ENCODE measurements at regions not wholly inside any gene's neighbourhood (a gene's known extent, or its start where the extent isn't known, plus 50 kb on each side); places are given as distances from the start of the nearest gene placed in this dataset.

- no peak for DNase-seq
Measured at GRCh38 chr1:80673935-80674597, 1126.7 kb upstream of the ADGRL2 start.

- no peak for DNase-seq
Measured at GRCh38 chr1:80668372-80668771, 1132.4 kb upstream of the ADGRL2 start.

- no peak for DNase-seq
Measured at GRCh38 chr1:80666073-80666472, 1134.7 kb upstream of the ADGRL2 start.

GRCh38 chr1:80659161-80659560 is 1141.6 kb upstream of the ADGRL2 start:
- DNase-seq = no peak

GRCh38 chr1:80657707-80658106 is 1143.0 kb upstream of the ADGRL2 start:
- no peak for DNase-seq

- no peak for DNase-seq
Measured at GRCh38 chr1:80657044-80657643, 1143.6 kb upstream of the ADGRL2 start.

GRCh38 chr1:80656641-80657040 is 1144.1 kb upstream of the ADGRL2 start:
- no peak for DNase-seq

- DNase-seq = no peak
Measured at GRCh38 chr1:80656014-80656636, 1144.6 kb upstream of the ADGRL2 start.

GRCh38 chr1:80646053-80646452 is 1154.7 kb upstream of the ADGRL2 start:
- no peak for DNase-seq

GRCh38 chr1:80645621-80646020 is 1155.1 kb upstream of the ADGRL2 start:
- no peak for DNase-seq

GRCh38 chr1:80640978-80641377 is 1159.8 kb upstream of the ADGRL2 start:
- DNase-seq = no peak

- no peak for DNase-seq
Measured at GRCh38 chr1:80639777-80640533, 1160.8 kb upstream of the ADGRL2 start.

GRCh38 chr1:80633947-80634706 is 1166.6 kb upstream of the ADGRL2 start:
- DNase-seq = no peak

GRCh38 chr1:80632284-80632683 is 1168.5 kb upstream of the ADGRL2 start:
- no peak for DNase-seq

GRCh38 chr1:80629304-80629837 is 1171.4 kb upstream of the ADGRL2 start:
- DNase-seq = no peak

- DNase-seq = no peak
Measured at GRCh38 chr1:80624682-80625081, 1176.1 kb upstream of the ADGRL2 start.

GRCh38 chr1:80607064-80607463 is 1193.7 kb upstream of the ADGRL2 start:
- DNase-seq = no peak

- no peak for DNase-seq
Measured at GRCh38 chr1:80594013-80594412, 1206.7 kb upstream of the ADGRL2 start.

GRCh38 chr1:80593197-80593596 is 1207.5 kb upstream of the ADGRL2 start:
- no peak for DNase-seq

- DNase-seq = no peak
Measured at GRCh38 chr1:80582980-80583379, 1217.8 kb upstream of the ADGRL2 start.

- no peak for DNase-seq
Measured at GRCh38 chr1:80579055-80579454, 1221.7 kb upstream of the ADGRL2 start.

- DNase-seq = no peak
Measured at GRCh38 chr1:80566867-80567266, 1233.9 kb upstream of the ADGRL2 start.

GRCh38 chr1:80566123-80566522 is 1234.6 kb upstream of the ADGRL2 start:
- DNase-seq = no peak
